HT-29 (cell line): ENCODE measurements at regions not wholly inside any gene's neighbourhood (a gene's known extent, or its start where the extent isn't known, plus 50 kb on each side); places are given as distances from the start of the nearest gene placed in this dataset.
A peak's percentile ranks its signal among the peaks of the same experiment; 100 is the strongest.

ENCODE experiments used
- DNase-seq: peaks from one replicate; pipeline ENCODE4 v3.0.0-alpha.2; 2015; ENCODE audit warnings: low spot score

GRCh38 chr17:77734371-77735080 is 224.0 kb upstream of the TNRC6C start:
- DNase-seq = no peak

- no peak for DNase-seq
Observed at GRCh38 chr17:77735081-77735565, 223.4 kb upstream of the TNRC6C start.

GRCh38 chr17:77735566-77736198 is 222.8 kb upstream of the TNRC6C start:
- DNase-seq = no peak

GRCh38 chr17:77736199-77736585 is 222.3 kb upstream of the TNRC6C start:
- no peak for DNase-seq

GRCh38 chr17:77736721-77737120 is 221.8 kb upstream of the TNRC6C start:
- no peak for DNase-seq

GRCh38 chr17:77737442-77738265 is 220.8 kb upstream of the TNRC6C start:
- DNase-seq = no peak

- no peak for DNase-seq
Observed at GRCh38 chr17:77738751-77739531, 219.6 kb upstream of the TNRC6C start.

GRCh38 chr17:77740481-77740880 is 218.0 kb upstream of the TNRC6C start:
- no peak for DNase-seq

- peak; percentile 18 for DNase-seq
Observed at GRCh38 chr17:77741109-77741508, 217.4 kb upstream of the TNRC6C start.

- no peak for DNase-seq
Observed at GRCh38 chr17:77742579-77742978, 215.9 kb upstream of the TNRC6C start.

GRCh38 chr17:77744066-77744988 is 214.2 kb upstream of the TNRC6C start:
- DNase-seq = no peak

GRCh38 chr17:77745702-77746101 is 212.8 kb upstream of the TNRC6C start:
- DNase-seq = no peak

GRCh38 chr17:77746393-77746792 is 212.1 kb upstream of the TNRC6C start:
- no peak for DNase-seq

- DNase-seq = no peak
Observed at GRCh38 chr17:77746896-77747554, 211.5 kb upstream of the TNRC6C start.

- DNase-seq = no peak
Observed at GRCh38 chr17:77748436-77748835, 210.1 kb upstream of the TNRC6C start.

- DNase-seq = no peak
Observed at GRCh38 chr17:77749321-77749751, 209.2 kb upstream of the TNRC6C start.

GRCh38 chr17:77749989-77750388 is 208.5 kb upstream of the TNRC6C start:
- no peak for DNase-seq

GRCh38 chr17:77750427-77751043 is 208.0 kb upstream of the TNRC6C start:
- DNase-seq = no peak

- DNase-seq = no peak
Observed at GRCh38 chr17:77753246-77753645, 205.3 kb upstream of the TNRC6C start.
